Endothelial cell of umbilical vein (primary cell): ENCODE measurements at regions not wholly inside any gene's neighbourhood (a gene's known extent, or its start where the extent isn't known, plus 50 kb on each side); places are given as distances from the start of the nearest gene placed in this dataset.
"Not testable (repeated sequence)": the region's sequence is repeated elsewhere in the genome, so short reads cannot be mapped to it uniquely, and the experiment has no call there.

Experiments used
- BruUV-seq: library from RNA; stranded (reverse); fragments of 400-500 nt; replicated peaks from 2 replicates; lab custom pipeline; 2021; lab: Mats Ljungman, UMichigan
- CTCF ChIA-PET: fragments of 300-600, 350-600 bp; sonication (Branson Sonifier 250); formaldehyde crosslinking; loops from one replicate; lab custom pipeline; 2021; ENCODE audit warnings: antibody characterized with exemption, inconsistent platforms; lab: Charles Lee
- POLR2A ChIA-PET: fragments of 300-600, 350-600 bp; sonication (Branson Sonifier 250); formaldehyde crosslinking; loops from one replicate; lab custom pipeline; 2021; ENCODE audit warnings: antibody characterized with exemption, inconsistent platforms; lab: Charles Lee
- DNase-seq: peaks from one replicate; pipeline ENCODE4 v3.0.0-alpha.2; 2011; ENCODE audit warnings: low read depth, low spot score
- FAIRE-seq: peaks from 2 replicates; lab custom pipeline; 2011; peaks lifted over from hg19 to GRCh38; lab: Jason Lieb, UNC
- H2AFZ ChIP-seq: 2 replicates; pipeline ENCODE4 v1.6.0; 2012; ENCODE audit warnings: low read depth, low read length, control low read depth, inconsistent platforms
- H3K27ac ChIP-seq: 2 replicates; pipeline ENCODE4 v1.5.1; 2011; ENCODE audit warnings: low read depth, mild to moderate bottlenecking, control low read depth, low read length, moderate library complexity; ENCODE audit not compliant: insufficient read depth
- H3K27me3 ChIP-seq, 2 experiments: 2 replicates each; pipeline versions ENCODE4 v1.6.0 to v1.6.1; 2011; ENCODE audit warnings: low read length in 2 of 2, mixed read lengths in 1 of 2; ENCODE audit not compliant: control insufficient read depth in 2 of 2, insufficient read depth in 2 of 2
- H3K36me3 ChIP-seq, 2 experiments: 2 replicates in 1 of 2; 3 replicates in 1 of 2; pipeline ENCODE4 v1.5.1; 2011; ENCODE audit warnings: low read length in 2 of 2, mild to moderate bottlenecking in 1 of 2, moderate library complexity in 1 of 2; ENCODE audit not compliant: control insufficient read depth in 2 of 2, insufficient read depth in 2 of 2; ENCODE audit errors: extremely low read depth in 1 of 2
- H3K4me1 ChIP-seq: 3 replicates; pipeline ENCODE4 v1.5.1; 2011; ENCODE audit warnings: mild to moderate bottlenecking, low read length; ENCODE audit not compliant: control insufficient read depth, insufficient read depth; ENCODE audit errors: extremely low read depth
- H3K4me2 ChIP-seq: 2 replicates; pipeline ENCODE4 v1.6.1; 2011; ENCODE audit warnings: low read length, control low read depth, mixed read lengths; ENCODE audit not compliant: insufficient read depth
- H3K4me3 ChIP-seq, 3 experiments: fragments of 200-600 bp in 1 of 3; sonication (generic), shearing (Covaris generic) in 1 of 3; replicated peaks in 1 of 3; 2 replicates each; pipeline ENCODE4 v1.5.1; 2011 to 2016; ENCODE audit warnings: control low read depth in 3 of 3, low read length in 3 of 3, mild to moderate bottlenecking in 2 of 3, inconsistent platforms in 1 of 3, low read depth in 1 of 3, moderate library complexity in 1 of 3; ENCODE audit not compliant: insufficient read depth in 1 of 3
- H3K79me2 ChIP-seq: 2 replicates; pipeline ENCODE4 v1.6.0; 2012; ENCODE audit warnings: low read length, inconsistent platforms; ENCODE audit not compliant: control insufficient read depth, insufficient read depth
- H3K9ac ChIP-seq: replicated peaks from 2 replicates; pipeline ENCODE3; 2011; ENCODE audit warnings: low read length, control low read depth; ENCODE audit not compliant: insufficient read depth; ENCODE audit errors: extremely low read depth
- H3K9me1 ChIP-seq: replicated peaks from 3 replicates; pipeline ENCODE4 v1.6.0; 2011; ENCODE audit warnings: mild to moderate bottlenecking, low read length; ENCODE audit not compliant: control insufficient read depth, insufficient read depth; ENCODE audit errors: extremely low read depth
- H3K9me3 ChIP-seq: replicated peaks from 2 replicates; pipeline ENCODE4 v1.5.1; 2012; ENCODE audit warnings: low read length, inconsistent platforms; ENCODE audit not compliant: control insufficient read depth, insufficient read depth
- H4K20me1 ChIP-seq: replicated peaks from 2 replicates; pipeline ENCODE3; 2011; ENCODE audit warnings: mild to moderate bottlenecking, low read length; ENCODE audit not compliant: control insufficient read depth, insufficient read depth; ENCODE audit errors: extremely low read depth
- EZH2 ChIP-seq: IDR thresholded peaks from 2 replicates; pipeline ENCODE4 v1.6.1; 2012; ENCODE audit warnings: borderline replicate concordance, low read depth, mild to moderate bottlenecking, moderate library complexity, low read length, inconsistent platforms; ENCODE audit not compliant: severe bottlenecking
- FOS ChIP-seq: IDR thresholded peaks from 2 replicates; pipeline ENCODE4 v1.6.1; 2011; ENCODE audit warnings: mild to moderate bottlenecking, low read length, moderate library complexity, borderline replicate concordance; ENCODE audit not compliant: insufficient read depth
- GATA2 ChIP-seq: IDR thresholded peaks from 2 replicates; pipeline ENCODE4 v1.7.0; 2011; ENCODE audit warnings: low read depth, mild to moderate bottlenecking, moderate library complexity, mixed read lengths, low read length; ENCODE audit not compliant: insufficient read length, insufficient read depth
- JUN ChIP-seq: IDR thresholded peaks from 2 replicates; pipeline ENCODE4 v1.6.1; 2011; ENCODE audit warnings: borderline replicate concordance, low read depth; ENCODE audit not compliant: insufficient read length, insufficient read depth
- MYC ChIP-seq: IDR thresholded peaks from one replicate; pipeline ENCODE4 v1.6.1; 2011; ENCODE audit warnings: mild to moderate bottlenecking, low read depth, low read length
- POLR2A ChIP-seq: IDR thresholded peaks from 2 replicates; pipeline ENCODE4 v1.6.1; 2012; ENCODE audit warnings: low read depth, mild to moderate bottlenecking, control low read depth, low read length
- POLR2AphosphoS5 ChIP-seq: IDR thresholded peaks from 2 replicates; pipeline ENCODE4 v1.6.1; 2012; ENCODE audit warnings: low read depth, mild to moderate bottlenecking, control low read depth, low read length, moderate library complexity; ENCODE audit not compliant: insufficient read depth
- dilution Hi-C: fragments of 300-500 bp; cut with MboI; formaldehyde crosslinking; loops from one replicate; pipeline ENCODE4 v1.15.0; 2019; ENCODE audit warnings: low sequenced_read_pairs; ENCODE audit not compliant: extremely low pct_ligation_motif_present
- intact Hi-C: fragments of 100-400 bp; cut with micrococcal nuclease; formaldehyde crosslinking; loops from one replicate; pipeline ENCODE4 v1.10.0; 2022
- TF ChIP-seq, protein P1 (sequence below): IDR thresholded peaks from 2 replicates; pipeline ENCODE4 v1.6.1; 2011; ENCODE audit not compliant: insufficient read depth, insufficient read length
- TF ChIP-seq, protein P2 (sequence below), 2 donors: IDR thresholded peaks; 1 replicate in 1 of 2; 2 replicates in 1 of 2; pipeline ENCODE4 v1.5.1; 2011; ENCODE audit warnings: low read length in 2 of 2, mild to moderate bottlenecking in 2 of 2, moderate library complexity in 2 of 2, control low read depth in 1 of 2, inconsistent platforms in 1 of 2, low read depth in 1 of 2; ENCODE audit not compliant: insufficient read depth in 1 of 2; ENCODE audit errors: extremely low read depth in 1 of 2

DNA sequence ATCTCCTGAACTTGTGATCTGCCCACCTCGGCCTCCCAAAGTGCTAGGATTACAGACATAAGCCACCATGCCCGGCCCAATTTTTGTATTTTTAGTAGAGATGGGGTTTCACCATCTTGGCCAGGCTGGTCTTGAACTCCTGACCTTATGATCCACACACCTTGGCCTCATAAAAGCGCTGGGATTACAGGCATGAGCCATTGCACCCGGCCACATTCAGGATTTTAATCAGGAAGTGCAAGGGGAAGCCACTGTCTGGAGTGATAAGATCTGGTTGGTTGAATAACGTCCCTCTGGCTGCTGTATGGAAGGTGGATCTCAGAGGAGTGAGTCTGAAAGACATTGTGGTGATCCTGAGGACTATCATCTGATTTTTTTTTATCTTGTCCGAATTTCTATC is 196.3 kb upstream of the ARL4C start:
- H3K4me1 ChIP-seq = peaks cover 32% of the 10 kb centered on the region
- H3K36me3 ChIP-seq, H3K27me3 ChIP-seq, H3K79me2 ChIP-seq, H3K4me3 ChIP-seq, H3K27ac ChIP-seq, H2AFZ ChIP-seq, H3K9me1 ChIP-seq, H3K4me2 ChIP-seq, BruUV-seq, dilution Hi-C loops, H3K9ac ChIP-seq, POLR2A ChIA-PET, H4K20me1 ChIP-seq, H3K9me3 ChIP-seq, CTCF ChIA-PET: not testable (repeated sequence)
- intact Hi-C loops = loop anchor here (1.0 to 5.0 kb wide), 3 partner anchors 131 to 414 kb away; no protein-coding TSS in a partner anchor
- peak; percentile 20 for TF ChIP-seq GATA2
- DNase-seq = peak; percentile 6
- peak; percentile 37 for FAIRE-seq

DNA sequence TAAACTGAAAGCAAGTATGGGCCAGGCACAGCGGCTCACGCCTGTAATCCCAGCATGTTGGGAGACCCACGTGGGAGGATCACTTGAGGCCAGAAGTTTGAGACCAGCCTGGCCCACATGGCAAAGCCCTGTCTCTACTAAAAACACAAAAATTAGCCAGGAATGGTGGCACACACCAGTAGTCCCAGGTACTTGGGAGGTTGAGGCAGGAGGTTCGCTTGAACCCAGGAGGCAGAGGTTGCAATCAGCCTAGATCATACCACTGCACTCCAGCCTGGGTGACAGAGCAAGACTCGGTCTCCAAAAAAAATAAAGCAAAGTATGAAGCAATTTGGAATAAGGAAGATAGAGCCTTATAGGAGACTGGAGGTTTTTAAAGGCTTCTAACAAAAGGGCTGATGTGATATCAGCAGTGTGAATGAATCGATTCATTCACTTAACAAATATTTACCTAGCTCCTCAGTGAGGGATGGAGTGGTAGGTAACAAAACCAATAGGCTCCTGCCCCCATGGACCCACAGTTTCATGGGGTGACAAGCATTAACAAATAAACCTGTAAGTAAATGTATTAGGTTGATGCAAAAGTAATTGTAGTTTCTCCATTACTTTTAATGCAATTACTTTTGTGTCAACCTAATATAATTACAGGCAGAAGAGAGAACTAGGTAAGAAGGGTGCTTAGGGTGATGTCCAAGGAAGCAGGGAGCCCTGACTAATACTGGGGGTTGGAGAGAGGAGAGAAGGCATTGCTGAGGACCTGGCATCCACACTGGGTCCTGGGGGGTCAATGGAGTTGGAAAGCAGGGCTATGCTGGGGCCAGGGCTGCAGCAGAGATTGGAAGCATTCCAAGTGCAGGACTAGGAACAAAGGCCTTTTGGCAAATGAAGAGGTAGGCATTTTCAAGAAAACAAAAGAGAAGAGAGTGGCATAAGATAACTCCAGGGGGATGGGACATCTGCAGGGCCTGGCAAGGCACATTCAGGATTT is 195.4 kb upstream of the ARL4C start:
- peak; percentile 27 for DNase-seq
- H3K27ac ChIP-seq = no peak overlapping the region
- no TSS peak for BruUV-seq

More for the DNA sequence above, 195.4 kb upstream of the ARL4C start:
- dilution Hi-C loops (no loop called here), intact Hi-C loops (loop anchor here (1.0 to 5.0 kb wide), 8 partner anchors 12 to 415 kb away; no protein-coding TSS in a partner anchor)
- CTCF ChIA-PET = interaction anchor here (1.0 to 2.3 kb wide), 5 partner anchors 26 to 425 kb away, joined by 3 to 8 read pairs (median 7); no protein-coding TSS in a partner anchor
- Histone ChIP-seq H2AFZ (no peak overlapping the region), H3K27me3 (no peaks in the 10 kb centered on the region), H3K9me3 (peaks cover 1% of the 10 kb centered on the region), H3K4me1 (peaks cover 32% of the 10 kb centered on the region), H4K20me1 (no peaks in the 10 kb centered on the region), H3K36me3 (no peaks in the 10 kb centered on the region), H3K9me1 (no peaks in the 10 kb centered on the region), H3K4me3 (no peak overlapping the region), H3K9ac (no peak overlapping the region), H3K4me2 (no peak overlapping the region), H3K79me2 (no peaks in the 10 kb centered on the region)
- no peak for TF ChIP-seq FOS
- TF ChIP-seq, protein P1, sequence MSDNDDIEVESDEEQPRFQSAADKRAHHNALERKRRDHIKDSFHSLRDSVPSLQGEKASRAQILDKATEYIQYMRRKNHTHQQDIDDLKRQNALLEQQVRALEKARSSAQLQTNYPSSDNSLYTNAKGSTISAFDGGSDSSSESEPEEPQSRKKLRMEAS = no peak
- TF ChIP-seq GATA2 = no peak
- TF ChIP-seq, protein P2, sequence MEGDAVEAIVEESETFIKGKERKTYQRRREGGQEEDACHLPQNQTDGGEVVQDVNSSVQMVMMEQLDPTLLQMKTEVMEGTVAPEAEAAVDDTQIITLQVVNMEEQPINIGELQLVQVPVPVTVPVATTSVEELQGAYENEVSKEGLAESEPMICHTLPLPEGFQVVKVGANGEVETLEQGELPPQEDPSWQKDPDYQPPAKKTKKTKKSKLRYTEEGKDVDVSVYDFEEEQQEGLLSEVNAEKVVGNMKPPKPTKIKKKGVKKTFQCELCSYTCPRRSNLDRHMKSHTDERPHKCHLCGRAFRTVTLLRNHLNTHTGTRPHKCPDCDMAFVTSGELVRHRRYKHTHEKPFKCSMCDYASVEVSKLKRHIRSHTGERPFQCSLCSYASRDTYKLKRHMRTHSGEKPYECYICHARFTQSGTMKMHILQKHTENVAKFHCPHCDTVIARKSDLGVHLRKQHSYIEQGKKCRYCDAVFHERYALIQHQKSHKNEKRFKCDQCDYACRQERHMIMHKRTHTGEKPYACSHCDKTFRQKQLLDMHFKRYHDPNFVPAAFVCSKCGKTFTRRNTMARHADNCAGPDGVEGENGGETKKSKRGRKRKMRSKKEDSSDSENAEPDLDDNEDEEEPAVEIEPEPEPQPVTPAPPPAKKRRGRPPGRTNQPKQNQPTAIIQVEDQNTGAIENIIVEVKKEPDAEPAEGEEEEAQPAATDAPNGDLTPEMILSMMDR (IDR thresholded peaks at IDR 0.05; ENCODE audit: extremely low read depth in 1 of 2, insufficient read depth in 1 of 2, low read depth in 1 of 2, low read length in 2 of 2) = no peak
- no peak for TF ChIP-seq POLR2A
- no peak for TF ChIP-seq EZH2
- no peak for TF ChIP-seq POLR2AphosphoS5
- TF ChIP-seq JUN = no peak
- TF ChIP-seq MYC = no peak
- POLR2A ChIA-PET = interaction anchor here (1.5 kb wide), 1 partner anchor 12 kb away, joined by 9 read pairs; no protein-coding TSS in a partner anchor
- FAIRE-seq = no peak
